PC-9 (cell line): ENCODE measurements at regions not wholly inside any gene's neighbourhood (a gene's known extent, or its start where the extent isn't known, plus 50 kb on each side); places are given as distances from the start of the nearest gene placed in this dataset.

ENCODE experiments used
- CTCF ChIP-seq: fragments of 200-600 bp; sonication (generic); conservative IDR thresholded peaks from 2 replicates; pipeline ENCODE4 v1.6.1; 2017; ENCODE audit warnings: mixed run types, antibody characterized with exemption, mild to moderate bottlenecking, moderate library complexity
- EZH2 ChIP-seq: fragments of 200-600 bp; sonication (generic); IDR thresholded peaks from 2 replicates; pipeline ENCODE4 v1.8.0; 2017; ENCODE audit warnings: antibody characterized with exemption, low read depth

GRCh38 chr13:68927387-68928026, 1180.1 kb upstream of the ATXN8OS start:
- peak; percentile 57; the same call in 1 of the 2 replicates for TF ChIP-seq CTCF
- no peak for TF ChIP-seq EZH2
